GM12875 (cell line): ENCODE measurements at regions not wholly inside any gene's neighbourhood (a gene's known extent, or its start where the extent isn't known, plus 50 kb on each side); places are given as distances from the start of the nearest gene placed in this dataset.

ENCODE experiments used
- H3K4me3 ChIP-seq: one replicate; pipeline ENCODE4 v1.5.1; 2011; ENCODE audit warnings: low read depth, low read length, control low read depth
- CTCF ChIP-seq: IDR thresholded peaks from 2 replicates; pipeline ENCODE4 v1.5.1; 2011; ENCODE audit warnings: low read depth, mild to moderate bottlenecking, control low read depth, inconsistent platforms, low read length, moderate library complexity, borderline replicate concordance; ENCODE audit not compliant: insufficient read depth

GRCh38 chr5:42953041-42953440 is 87.1 kb downstream of the ANXA2R start:
- H3K4me3 ChIP-seq = no peak overlapping the region

GRCh38 chr5:42952578-42952974 is 87.5 kb downstream of the ANXA2R start:
- TF ChIP-seq CTCF = no peak
- no peak overlapping the region for H3K4me3 ChIP-seq

More at GRCh38 chr5:42953041-42953440, 87.1 kb downstream of the ANXA2R start:
- TF ChIP-seq CTCF = no peak

GRCh38 chr5:42951293-42951840 is 88.8 kb downstream of the ANXA2R start:
- H3K4me3 ChIP-seq = peak overlapping the region; percentile 71
- TF ChIP-seq CTCF = no peak

GRCh38 chr5:42950456-42951292 is 89.4 kb downstream of the ANXA2R start:
- H3K4me3 ChIP-seq = peak overlapping the region; percentile 71
- no peak for TF ChIP-seq CTCF

GRCh38 chr5:42950116-42950455 is 90.0 kb downstream of the ANXA2R start:
- no peak for TF ChIP-seq CTCF
- no peak overlapping the region for H3K4me3 ChIP-seq

- TF ChIP-seq CTCF = peak; percentile 53
- H3K4me3 ChIP-seq = peak overlapping the region; percentile 33
Observed at GRCh38 chr5:42949348-42950115, 90.6 kb downstream of the ANXA2R start.

GRCh38 chr5:42948961-42949347 is 91.2 kb downstream of the ANXA2R start:
- H3K4me3 ChIP-seq = no peak overlapping the region
- no peak for TF ChIP-seq CTCF
